Ovary (tissue), 3 donors: ENCODE measurements at regions not wholly inside any gene's neighbourhood (a gene's known extent, or its start where the extent isn't known, plus 50 kb on each side); places are given as distances from the start of the nearest gene placed in this dataset.

Experiments
- POLR2A ChIP-seq: fragments of 450-650 bp; IDR thresholded peaks from one replicate; pipeline ENCODE4 v1.6.1; 2017; ENCODE audit warnings: antibody characterized with exemption, mild to moderate bottlenecking, moderate library complexity
- TF ChIP-seq, protein P1 (sequence below), 3 donors: fragments of 450-650 bp in 2 of 3; fragments of 200-600 bp in 1 of 3; IDR thresholded peaks; one replicate each; pipeline versions ENCODE4 v1.5.1 to v1.8.0; 2016 to 2022; ENCODE audit warnings: antibody characterized with exemption in 3 of 3, mild to moderate bottlenecking in 1 of 3
- donor health status: DM: no; HTN: no; CAD: no.

DNA sequence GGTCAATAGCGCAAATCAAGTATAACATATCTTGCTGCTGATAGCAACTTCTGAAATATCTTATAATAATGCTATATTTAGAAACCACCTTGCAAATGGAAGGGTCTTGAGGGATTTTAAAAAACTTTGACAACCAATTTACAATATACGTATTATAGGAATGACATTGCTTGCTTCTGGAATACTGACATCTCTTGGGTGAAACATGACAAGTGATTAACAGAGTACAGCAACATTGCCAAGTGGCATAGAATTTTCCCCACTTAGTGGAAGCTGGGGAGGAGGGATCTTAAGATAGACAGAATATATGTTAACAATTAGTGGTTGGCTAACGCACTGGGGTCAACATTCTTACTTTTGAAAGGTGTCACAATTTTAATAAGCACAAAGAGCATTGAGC is 133.6 kb upstream of the TMEFF2 start:
- TF ChIP-seq, protein P1, sequence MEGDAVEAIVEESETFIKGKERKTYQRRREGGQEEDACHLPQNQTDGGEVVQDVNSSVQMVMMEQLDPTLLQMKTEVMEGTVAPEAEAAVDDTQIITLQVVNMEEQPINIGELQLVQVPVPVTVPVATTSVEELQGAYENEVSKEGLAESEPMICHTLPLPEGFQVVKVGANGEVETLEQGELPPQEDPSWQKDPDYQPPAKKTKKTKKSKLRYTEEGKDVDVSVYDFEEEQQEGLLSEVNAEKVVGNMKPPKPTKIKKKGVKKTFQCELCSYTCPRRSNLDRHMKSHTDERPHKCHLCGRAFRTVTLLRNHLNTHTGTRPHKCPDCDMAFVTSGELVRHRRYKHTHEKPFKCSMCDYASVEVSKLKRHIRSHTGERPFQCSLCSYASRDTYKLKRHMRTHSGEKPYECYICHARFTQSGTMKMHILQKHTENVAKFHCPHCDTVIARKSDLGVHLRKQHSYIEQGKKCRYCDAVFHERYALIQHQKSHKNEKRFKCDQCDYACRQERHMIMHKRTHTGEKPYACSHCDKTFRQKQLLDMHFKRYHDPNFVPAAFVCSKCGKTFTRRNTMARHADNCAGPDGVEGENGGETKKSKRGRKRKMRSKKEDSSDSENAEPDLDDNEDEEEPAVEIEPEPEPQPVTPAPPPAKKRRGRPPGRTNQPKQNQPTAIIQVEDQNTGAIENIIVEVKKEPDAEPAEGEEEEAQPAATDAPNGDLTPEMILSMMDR (IDR thresholded peaks at IDR 0.05): no peak
- no peak for TF ChIP-seq POLR2A
